Stimulated activated CD4-positive, alpha-beta T cell treated with anti-CD3 and anti-CD28 coated beads, Interleukin-15, amount 100 ng/mL, for 1 hour (primary cell): ENCODE measurements at regions not wholly inside any gene's neighbourhood (a gene's known extent, or its start where the extent isn't known, plus 50 kb on each side); places are given as distances from the start of the nearest gene placed in this dataset.

Experiments used
- DNase-seq, 2 donors: peaks; one replicate each; pipeline ENCODE4 v3.0.0-alpha.2; 2020; ENCODE audit warnings: low read depth in 1 of 2, low spot score in 1 of 2

DNA sequence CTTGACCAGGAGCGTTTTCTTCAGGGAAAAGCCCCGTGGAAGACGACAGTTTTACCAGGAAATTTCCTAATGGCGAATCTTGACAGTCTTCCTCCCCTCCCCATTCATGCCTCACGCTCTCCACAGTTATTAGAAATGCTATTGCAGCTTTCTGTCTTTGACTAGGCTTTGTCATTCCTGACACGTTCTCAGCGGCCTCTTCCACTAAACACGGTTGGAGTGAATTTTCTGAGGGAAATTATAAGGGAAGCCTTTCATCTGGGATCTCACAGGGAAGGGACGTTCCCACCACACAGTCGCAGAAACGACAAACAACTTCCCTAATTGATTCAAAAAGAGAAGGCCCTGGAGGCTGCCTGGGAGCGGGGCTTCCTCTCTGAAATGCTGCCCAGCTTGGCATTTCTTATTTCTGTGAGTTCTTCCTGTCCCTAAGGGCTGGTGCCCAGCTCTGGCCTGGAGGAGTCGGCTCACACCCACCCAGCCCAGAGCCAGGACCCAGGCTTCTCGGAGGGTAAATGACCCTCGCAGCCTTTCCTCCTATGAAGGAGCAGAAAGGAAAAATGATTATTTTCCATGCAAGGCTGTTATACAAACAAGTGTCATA is 57.1 kb upstream of the PPP1R26 start:
- DNase-seq: no peak

DNA sequence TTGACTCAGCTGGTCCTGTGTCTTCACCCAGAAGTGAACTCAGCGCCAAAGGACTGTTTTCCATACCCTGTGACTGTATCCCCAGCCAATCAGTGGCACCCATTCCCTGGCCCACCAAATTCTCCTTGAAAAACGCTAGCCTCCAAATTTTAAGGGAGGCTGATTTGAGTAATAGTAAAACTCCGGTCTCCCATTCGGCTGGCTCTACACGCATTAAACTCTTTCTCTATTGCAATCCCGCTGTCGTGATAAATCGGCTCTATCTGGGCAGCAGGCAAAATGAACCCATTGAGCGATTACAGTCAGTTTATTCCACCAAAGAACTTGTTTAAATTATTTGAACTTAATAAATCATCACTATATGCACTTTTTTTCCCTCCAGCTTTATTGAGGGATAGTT is 55.9 kb upstream of the PPP1R26 start:
- DNase-seq: no peak
